Activated T-cell treated with anti-CD3 and anti-CD28 coated beads, Interleukin-2, amount 50 U/mL, for 4 hours (primary cell): ENCODE measurements at regions not wholly inside any gene's neighbourhood (a gene's known extent, or its start where the extent isn't known, plus 50 kb on each side); places are given as distances from the start of the nearest gene placed in this dataset.

Experiments
- ATAC-seq, 2 donors: fragments of 200-7000 bp; cut with Tn5 transposase; one replicate each; pipeline ENCODE4 v1.10.0; 2021
- DNase-seq: peaks from one replicate; pipeline ENCODE4 v3.0.0-alpha.2; 2020
- H3K27me3 Mint-ChIP-seq: one replicate; pipeline ENCODE4 v1.8.0; 2021; ENCODE audit warnings: low read depth, mixed read lengths
- H3K36me3 Mint-ChIP-seq: one replicate; pipeline ENCODE4 v1.8.0; 2022; ENCODE audit warnings: mixed read lengths; ENCODE audit not compliant: insufficient read depth
- H3K4me1 Mint-ChIP-seq: one replicate; pipeline ENCODE4 v1.8.0; 2021; ENCODE audit warnings: low read depth, mixed read lengths
- H3K4me3 Mint-ChIP-seq: one replicate; pipeline ENCODE4 v1.8.0; 2021; ENCODE audit warnings: mild to moderate bottlenecking, moderate library complexity, mixed read lengths
- H3K9me3 Mint-ChIP-seq: one replicate; pipeline ENCODE4 v1.8.0; 2021; ENCODE audit warnings: mixed read lengths

GRCh38 chr2:22741216-22741615 is 643.8 kb upstream of the KLHL29 start:
- no peak for ATAC-seq
- Mint-ChIP-seq H3K4me1 (no peaks in the 10 kb centered on the region), H3K4me3 (no peak overlapping the region)

GRCh38 chr2:22748909-22749308 is 636.1 kb upstream of the KLHL29 start:
- no peak overlapping the region for H3K4me3 Mint-ChIP-seq
- no peak for DNase-seq
- no peak for ATAC-seq
- H3K27me3 Mint-ChIP-seq, result no peaks in the 10 kb centered on the region
- H3K36me3 Mint-ChIP-seq, result no peaks in the 10 kb centered on the region
- no peaks in the 10 kb centered on the region for H3K4me1 Mint-ChIP-seq
- no peaks in the 10 kb centered on the region for H3K9me3 Mint-ChIP-seq

More at GRCh38 chr2:22741216-22741615, 643.8 kb upstream of the KLHL29 start:
- Mint-ChIP-seq H3K36me3 (no peaks in the 10 kb centered on the region), H3K27me3 (no peaks in the 10 kb centered on the region), H3K9me3 (peaks cover 10% of the 10 kb centered on the region)
- DNase-seq, result no peak

- no peak overlapping the region for H3K4me3 Mint-ChIP-seq
- ATAC-seq (no peak), DNase-seq (no peak)
- no peaks in the 10 kb centered on the region for H3K4me1 Mint-ChIP-seq
- no peaks in the 10 kb centered on the region for H3K36me3 Mint-ChIP-seq
- H3K27me3 Mint-ChIP-seq, result no peaks in the 10 kb centered on the region
- no peaks in the 10 kb centered on the region for H3K9me3 Mint-ChIP-seq
Observed at GRCh38 chr2:22753476-22753875, 631.5 kb upstream of the KLHL29 start.

DNA sequence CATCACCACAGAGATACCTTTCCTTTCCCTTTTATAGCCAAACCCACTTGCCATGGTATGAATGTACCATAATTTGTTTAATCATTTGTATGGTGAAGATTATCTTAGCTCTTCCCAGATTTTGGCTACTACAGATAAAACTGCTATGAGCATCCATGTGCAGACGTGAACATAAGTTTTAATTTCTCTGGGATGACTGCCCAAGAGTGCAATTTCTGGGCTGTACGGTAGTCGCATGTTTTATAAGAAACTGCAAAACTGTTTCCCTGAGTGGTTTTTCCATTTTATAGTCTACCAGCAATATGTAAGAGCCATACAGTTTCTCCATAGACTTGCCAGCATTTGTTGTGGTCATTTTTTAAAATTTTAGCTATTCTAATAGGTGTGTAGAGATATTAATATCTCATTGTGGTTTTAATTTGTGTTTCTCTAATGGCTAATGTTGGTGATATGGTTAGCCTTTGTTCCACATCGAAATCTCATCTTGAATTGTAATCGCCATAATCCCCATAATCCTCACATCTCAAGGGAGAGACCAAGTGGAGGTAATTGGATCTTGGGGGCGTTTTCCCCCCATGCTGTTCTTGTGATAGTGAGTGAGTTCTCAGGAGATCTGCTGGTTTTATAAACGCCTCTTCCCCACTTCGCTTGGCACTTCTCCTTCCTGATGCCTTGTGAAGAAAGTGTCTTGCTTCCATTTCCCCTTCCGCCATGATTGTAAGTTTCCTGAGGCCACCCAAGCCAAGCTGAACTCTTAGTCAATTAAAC is 628.5 kb upstream of the KLHL29 start:
- ATAC-seq, result no peak
- no peaks in the 10 kb centered on the region for H3K36me3 Mint-ChIP-seq
- no peak for DNase-seq
- no peaks in the 10 kb centered on the region for H3K27me3 Mint-ChIP-seq
- H3K4me3 Mint-ChIP-seq, result no peak overlapping the region
- no peaks in the 10 kb centered on the region for H3K9me3 Mint-ChIP-seq
- H3K4me1 Mint-ChIP-seq, result no peaks in the 10 kb centered on the region

GRCh38 chr2:22769497-22769896 is 615.5 kb upstream of the KLHL29 start:
- Mint-ChIP-seq H3K36me3 (no peaks in the 10 kb centered on the region), H3K4me3 (no peak overlapping the region), H3K9me3 (peaks cover 25% of the 10 kb centered on the region), H3K27me3 (no peaks in the 10 kb centered on the region), H3K4me1 (no peaks in the 10 kb centered on the region)
- no peak for ATAC-seq
- DNase-seq, result no peak

GRCh38 chr2:22784566-22784965 is 600.4 kb upstream of the KLHL29 start:
- Mint-ChIP-seq H3K27me3 (no peaks in the 10 kb centered on the region), H3K4me1 (no peaks in the 10 kb centered on the region), H3K9me3 (peaks cover 10% of the 10 kb centered on the region), H3K4me3 (no peak overlapping the region), H3K36me3 (no peaks in the 10 kb centered on the region)
- ATAC-seq (no peak), DNase-seq (no peak)

DNA sequence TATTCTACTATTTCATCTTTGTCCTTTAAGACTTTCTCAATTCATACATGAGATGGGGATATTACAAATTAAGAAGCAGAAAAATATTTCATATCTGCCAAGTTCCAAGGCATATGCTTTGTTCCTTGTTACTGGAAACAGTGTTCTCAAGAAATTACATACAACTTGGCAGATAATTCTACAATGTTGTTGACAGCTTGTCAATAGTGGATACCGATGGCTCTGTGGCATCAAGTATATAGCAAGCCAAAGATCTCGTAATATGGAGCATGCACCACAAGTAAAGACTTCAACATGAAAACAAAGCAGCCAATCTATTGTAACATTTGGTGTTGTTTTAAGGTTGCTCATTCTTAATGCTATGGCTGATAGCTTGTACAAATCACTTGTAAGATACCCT is 598.2 kb upstream of the KLHL29 start:
- Mint-ChIP-seq H3K4me3 (no peak overlapping the region), H3K9me3 (peaks cover 10% of the 10 kb centered on the region), H3K27me3 (no peaks in the 10 kb centered on the region), H3K36me3 (no peaks in the 10 kb centered on the region), H3K4me1 (no peaks in the 10 kb centered on the region)
- ATAC-seq (no peak), DNase-seq (no peak)

DNA sequence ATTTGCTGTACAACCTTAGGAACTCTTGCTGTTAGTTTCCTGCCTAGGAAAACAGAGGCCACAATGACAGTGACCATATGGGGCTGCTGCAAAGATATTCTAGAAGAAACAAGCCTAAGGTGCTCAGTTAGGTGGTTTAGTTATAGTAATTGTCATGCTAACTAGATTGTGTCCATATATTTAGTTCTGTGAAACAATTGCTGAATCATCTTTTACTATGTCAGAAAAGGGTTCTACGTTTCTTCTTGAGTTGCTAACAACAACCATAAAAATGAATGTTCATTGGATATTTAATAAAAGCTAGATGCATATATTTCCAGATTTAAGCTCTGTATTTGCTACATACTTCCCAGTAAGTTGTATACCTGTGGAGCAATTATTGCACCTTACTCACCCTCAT is 597.2 kb upstream of the KLHL29 start:
- peaks cover 10% of the 10 kb centered on the region for H3K9me3 Mint-ChIP-seq
- H3K4me3 Mint-ChIP-seq, result no peak overlapping the region
- ATAC-seq (no peak), DNase-seq (no peak)
- no peaks in the 10 kb centered on the region for H3K4me1 Mint-ChIP-seq
- H3K36me3 Mint-ChIP-seq, result no peaks in the 10 kb centered on the region
- no peaks in the 10 kb centered on the region for H3K27me3 Mint-ChIP-seq

GRCh38 chr2:22788749-22789327 is 596.1 kb upstream of the KLHL29 start:
- Mint-ChIP-seq H3K36me3 (no peaks in the 10 kb centered on the region), H3K9me3 (peaks cover 10% of the 10 kb centered on the region), H3K4me3 (no peak overlapping the region), H3K4me1 (no peaks in the 10 kb centered on the region), H3K27me3 (no peaks in the 10 kb centered on the region)
- no peak for DNase-seq
- no peak for ATAC-seq

DNA sequence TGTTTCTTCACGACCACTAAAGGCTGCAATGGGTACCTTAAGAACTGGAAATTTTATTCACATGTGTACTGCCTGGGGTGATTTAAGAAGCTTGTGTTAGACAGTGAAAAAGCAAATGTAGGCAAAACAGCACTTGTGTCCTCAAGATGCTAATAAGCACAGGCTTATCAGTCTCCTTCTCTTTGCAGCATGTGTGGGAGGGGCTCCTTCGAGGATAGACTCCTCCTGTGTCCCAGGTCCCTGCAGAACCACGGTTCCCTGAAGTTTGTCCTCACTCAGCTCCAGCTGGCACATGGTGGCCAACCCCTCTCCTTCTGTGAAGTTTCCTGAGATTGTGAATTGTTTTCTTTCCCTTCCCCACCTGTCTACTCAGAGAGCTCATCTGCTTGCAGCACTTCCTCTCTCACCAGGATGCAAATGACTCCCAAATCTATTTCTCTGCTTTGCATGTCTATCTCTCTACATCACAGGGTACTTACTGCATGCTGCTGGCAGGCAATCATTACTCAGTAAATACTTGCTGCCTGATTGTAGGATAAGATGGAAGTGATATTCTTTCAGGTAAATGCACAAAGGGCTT is 589.6 kb upstream of the KLHL29 start:
- H3K27me3 Mint-ChIP-seq, result no peaks in the 10 kb centered on the region
- H3K9me3 Mint-ChIP-seq, result no peaks in the 10 kb centered on the region
- no peak for DNase-seq
- ATAC-seq, result no peak
- no peaks in the 10 kb centered on the region for H3K4me1 Mint-ChIP-seq
- no peak overlapping the region for H3K4me3 Mint-ChIP-seq
- H3K36me3 Mint-ChIP-seq, result no peaks in the 10 kb centered on the region

DNA sequence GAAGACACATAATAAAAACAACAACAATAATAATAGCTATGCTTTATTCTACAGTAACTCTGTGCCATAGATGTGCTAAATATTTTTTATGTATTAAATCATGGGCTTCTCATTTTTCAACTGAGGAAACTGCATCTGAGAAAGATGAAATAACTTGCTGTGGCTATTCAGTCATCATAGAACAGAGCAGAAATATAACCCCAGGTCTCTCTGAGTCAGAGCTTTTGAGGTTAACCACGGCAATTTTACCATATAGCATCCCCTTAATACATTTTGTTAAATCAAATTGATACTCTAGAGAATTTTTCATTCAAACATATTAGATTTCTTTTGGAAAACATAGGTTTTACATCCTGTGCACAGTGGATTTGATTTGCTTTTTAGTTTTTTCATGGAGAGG is 586.6 kb upstream of the KLHL29 start:
- ATAC-seq, result no peak
- Mint-ChIP-seq H3K9me3 (no peaks in the 10 kb centered on the region), H3K4me1 (no peaks in the 10 kb centered on the region), H3K27me3 (no peaks in the 10 kb centered on the region), H3K36me3 (no peaks in the 10 kb centered on the region), H3K4me3 (no peak overlapping the region)
- no peak for DNase-seq

- Mint-ChIP-seq H3K36me3 (no peaks in the 10 kb centered on the region), H3K4me1 (no peaks in the 10 kb centered on the region), H3K27me3 (no peaks in the 10 kb centered on the region), H3K4me3 (no peak overlapping the region), H3K9me3 (peaks cover 10% of the 10 kb centered on the region)
- ATAC-seq, result no peak
- no peak for DNase-seq
Observed at GRCh38 chr2:22800412-22800811, 584.6 kb upstream of the KLHL29 start.

GRCh38 chr2:22801071-22801470 is 583.9 kb upstream of the KLHL29 start:
- no peaks in the 10 kb centered on the region for H3K4me1 Mint-ChIP-seq

GRCh38 chr2:22801970-22802369 is 583.0 kb upstream of the KLHL29 start:
- peaks cover 16% of the 10 kb centered on the region for H3K9me3 Mint-ChIP-seq
- no peaks in the 10 kb centered on the region for H3K27me3 Mint-ChIP-seq
- ATAC-seq, result no peak
- H3K4me1 Mint-ChIP-seq, result no peaks in the 10 kb centered on the region
- no peaks in the 10 kb centered on the region for H3K36me3 Mint-ChIP-seq
- H3K4me3 Mint-ChIP-seq, result no peak overlapping the region
- DNase-seq, result no peak

More at GRCh38 chr2:22801071-22801470, 583.9 kb upstream of the KLHL29 start:
- Mint-ChIP-seq H3K4me3 (no peak overlapping the region), H3K9me3 (peaks cover 10% of the 10 kb centered on the region), H3K36me3 (no peaks in the 10 kb centered on the region), H3K27me3 (no peaks in the 10 kb centered on the region)
- DNase-seq, result no peak
- ATAC-seq, result no peak

GRCh38 chr2:22807872-22808271 is 577.1 kb upstream of the KLHL29 start:
- Mint-ChIP-seq H3K9me3 (peaks cover 21% of the 10 kb centered on the region), H3K36me3 (no peaks in the 10 kb centered on the region), H3K27me3 (no peaks in the 10 kb centered on the region), H3K4me3 (no peak overlapping the region), H3K4me1 (no peaks in the 10 kb centered on the region)
- DNase-seq (no peak), ATAC-seq (no peak)
